HL-60/S4 treated with phorbol 12-myristate 13-acetate at 8.2 ng/mL for 4 days and 3 days (cell line): ENCODE measurements at regions not wholly inside any gene's neighbourhood (a gene's known extent, or its start where the extent isn't known, plus 50 kb on each side); places are given as distances from the start of the nearest gene placed in this dataset.
"Not testable (repeated sequence)": the region's sequence is repeated elsewhere in the genome, so short reads cannot be mapped to it uniquely, and the experiment has no call there.

Source experiments
- in situ Hi-C: fragments of 300-500 bp; cut with MboI; formaldehyde crosslinking; loops from 2 replicates; pipeline ENCODE4 v1.15.0; 2022; ENCODE audit warnings: low sequenced_read_pairs

GRCh38 chr5:17964067-17964466, 329.8 kb downstream of the TAF11L14 start:
- in situ Hi-C loops: no loop called here

- in situ Hi-C loops: no loop called here
These were observed 332.6 kb downstream of the TAF11L14 start for GRCh38 chr5:17966640-17967402.

GRCh38 chr5:17976404-17976803, 342.1 kb downstream of the TAF11L14 start:
- in situ Hi-C loops: no loop called here

- in situ Hi-C loops: no loop called here
These were observed 344.7 kb downstream of the TAF11L14 start for GRCh38 chr5:17978954-17979353.

GRCh38 chr5:17982626-17983025, 348.4 kb downstream of the TAF11L14 start:
- in situ Hi-C loops: not testable (repeated sequence)

GRCh38 chr5:17989036-17989435, 354.8 kb downstream of the TAF11L14 start:
- in situ Hi-C loops: no loop called here

GRCh38 chr5:17989567-17990563, 355.6 kb downstream of the TAF11L14 start:
- in situ Hi-C loops: no loop called here

- in situ Hi-C loops: no loop called here
These were observed 357.5 kb downstream of the TAF11L14 start for GRCh38 chr5:17991775-17992174.

GRCh38 chr5:17992291-17992690, 358.0 kb downstream of the TAF11L14 start:
- in situ Hi-C loops: no loop called here

GRCh38 chr5:17995997-17996396, 361.7 kb downstream of the TAF11L14 start:
- in situ Hi-C loops: no loop called here

GRCh38 chr5:17999858-18000257, 365.6 kb downstream of the TAF11L14 start:
- in situ Hi-C loops: no loop called here

- in situ Hi-C loops: no loop called here
These were observed 366.5 kb downstream of the TAF11L14 start for GRCh38 chr5:18000744-18001143.

- in situ Hi-C loops: no loop called here
These were observed 369.1 kb downstream of the TAF11L14 start for GRCh38 chr5:18003312-18003711.

- in situ Hi-C loops: no loop called here
These were observed 369.5 kb downstream of the TAF11L14 start for GRCh38 chr5:18003784-18004183.

GRCh38 chr5:18006235-18006634, 372.0 kb downstream of the TAF11L14 start:
- in situ Hi-C loops: not testable (repeated sequence)

- in situ Hi-C loops: no loop called here
These were observed 374.7 kb downstream of the TAF11L14 start for GRCh38 chr5:18008940-18009339.

GRCh38 chr5:18010053-18010452, 375.8 kb downstream of the TAF11L14 start:
- in situ Hi-C loops: no loop called here

- in situ Hi-C loops: no loop called here
These were observed 384.2 kb downstream of the TAF11L14 start for GRCh38 chr5:18018472-18018871.

- in situ Hi-C loops: no loop called here
These were observed 389.0 kb downstream of the TAF11L14 start for GRCh38 chr5:18023275-18023674.

GRCh38 chr5:18023986-18024385, 389.7 kb downstream of the TAF11L14 start:
- in situ Hi-C loops: no loop called here

GRCh38 chr5:18024542-18024941, 390.3 kb downstream of the TAF11L14 start:
- in situ Hi-C loops: no loop called here
